ENCODE measurements at regions not wholly inside any gene's neighbourhood (a gene's known extent, or its start where the extent isn't known, plus 50 kb on each side); places are given as distances from the start of the nearest gene placed in this dataset.
"Not testable (repeated sequence)": the region's sequence is repeated elsewhere in the genome, so short reads cannot be mapped to it uniquely, and the experiment has no call there.

DNA sequence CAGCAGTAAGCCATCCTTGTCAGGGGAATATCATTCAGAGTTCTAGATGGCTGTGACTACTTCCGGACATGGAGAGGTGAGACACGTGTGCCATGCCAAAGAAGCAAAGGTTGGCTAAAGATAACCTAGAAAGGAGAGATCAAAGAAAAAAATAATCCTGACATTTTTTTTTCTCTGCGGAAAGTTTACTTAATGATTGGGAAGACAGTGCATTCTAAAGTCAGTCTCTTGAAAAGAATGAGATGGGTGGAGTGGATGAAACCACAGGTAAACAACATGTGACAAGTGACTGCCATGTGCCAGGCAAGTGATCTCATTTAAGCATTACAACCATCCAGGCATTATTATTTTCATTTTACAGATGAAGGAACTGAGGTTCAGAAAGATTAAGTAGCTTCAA lies 436.6 kb downstream of the SOX2 start:
- no peak overlapping the region for H3K4me3 ChIP-seq (ENCODE audit: low read depth, low read length)
- H3K9ac ChIP-seq (ENCODE audit: low read depth, low read length), result no peak overlapping the region
- H3K4me1 ChIP-seq (ENCODE audit: control insufficient read depth, insufficient read depth, low read length), result peaks cover 14% of the 10 kb centered on the region
- no peaks in the 10 kb centered on the region for H3K36me3 ChIP-seq (ENCODE audit: control insufficient read depth, insufficient read depth, low read length)
- no peaks in the 10 kb centered on the region for H3K9me3 ChIP-seq (ENCODE audit: control insufficient read depth, insufficient read depth, low read length)
- no peaks in the 10 kb centered on the region for H3K27me3 ChIP-seq (ENCODE audit: control insufficient read depth, insufficient read depth, low read length)

GRCh38 chr3:182149594-182149993 lies 437.9 kb downstream of the SOX2 start:
- Histone ChIP-seq H3K36me3 (ENCODE audit: control insufficient read depth, insufficient read depth, low read length) (no peaks in the 10 kb centered on the region), H3K9ac (ENCODE audit: low read depth, low read length) (no peak overlapping the region), H3K4me3 (ENCODE audit: low read depth, low read length) (no peak overlapping the region), H3K4me1 (ENCODE audit: control insufficient read depth, insufficient read depth, low read length) (peaks cover 8% of the 10 kb centered on the region), H3K27me3 (ENCODE audit: control insufficient read depth, insufficient read depth, low read length) (no peaks in the 10 kb centered on the region), H3K9me3 (ENCODE audit: control insufficient read depth, insufficient read depth, low read length) (no peaks in the 10 kb centered on the region)

DNA sequence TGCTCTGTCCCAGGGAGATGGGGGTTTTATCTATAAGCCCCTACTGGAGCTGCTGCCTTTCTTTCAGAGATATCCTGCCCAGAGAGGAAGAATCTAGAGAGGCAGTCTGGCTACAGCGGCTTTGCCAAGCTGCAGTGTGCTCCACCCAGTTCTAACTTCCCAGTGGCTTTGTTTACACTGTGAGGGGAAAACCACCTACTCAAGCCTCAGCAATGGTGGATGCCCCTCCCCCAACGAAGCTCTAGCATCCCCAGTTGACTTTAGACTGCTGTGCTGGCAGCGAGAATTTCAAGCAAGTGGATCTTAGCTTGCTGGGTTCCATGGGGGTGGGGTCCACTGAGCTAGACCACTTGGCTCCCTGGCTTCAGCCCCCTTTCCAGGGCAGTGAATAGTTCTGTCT lies 444.6 kb downstream of the SOX2 start:
- not testable (repeated sequence) for H3K9ac ChIP-seq (ENCODE audit: low read depth, low read length); H3K27me3 ChIP-seq (ENCODE audit: control insufficient read depth, insufficient read depth, low read length); H3K4me1 ChIP-seq (ENCODE audit: control insufficient read depth, insufficient read depth, low read length); H3K9me3 ChIP-seq (ENCODE audit: control insufficient read depth, insufficient read depth, low read length); H3K36me3 ChIP-seq (ENCODE audit: control insufficient read depth, insufficient read depth, low read length); H3K4me3 ChIP-seq (ENCODE audit: low read depth, low read length)

DNA sequence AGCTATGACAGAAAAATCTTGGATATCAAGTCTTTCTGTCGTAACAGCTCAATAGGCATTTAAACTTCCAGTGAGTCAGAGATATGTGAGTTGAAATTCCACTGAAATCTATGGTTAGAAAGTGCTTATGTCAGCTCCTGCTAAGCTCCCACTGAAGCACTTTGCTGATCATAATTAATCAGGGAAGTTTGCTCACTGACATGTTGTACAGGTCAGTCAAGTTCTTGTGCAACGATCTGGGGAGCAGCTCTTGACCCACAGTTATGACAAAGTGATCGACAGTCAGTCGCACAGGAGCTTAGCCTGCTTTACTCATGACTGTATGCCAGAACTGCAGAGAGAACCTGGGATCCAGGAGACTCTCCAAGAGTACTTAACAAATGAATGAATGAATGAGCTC lies 453.5 kb downstream of the SOX2 start:
- Histone ChIP-seq H3K36me3 (ENCODE audit: control insufficient read depth, insufficient read depth, low read length) (no peaks in the 10 kb centered on the region), H3K27me3 (ENCODE audit: control insufficient read depth, insufficient read depth, low read length) (no peaks in the 10 kb centered on the region), H3K9ac (ENCODE audit: low read depth, low read length) (no peak overlapping the region), H3K9me3 (ENCODE audit: control insufficient read depth, insufficient read depth, low read length) (no peaks in the 10 kb centered on the region), H3K4me3 (ENCODE audit: low read depth, low read length) (no peak overlapping the region), H3K4me1 (ENCODE audit: control insufficient read depth, insufficient read depth, low read length) (no peaks in the 10 kb centered on the region)

DNA sequence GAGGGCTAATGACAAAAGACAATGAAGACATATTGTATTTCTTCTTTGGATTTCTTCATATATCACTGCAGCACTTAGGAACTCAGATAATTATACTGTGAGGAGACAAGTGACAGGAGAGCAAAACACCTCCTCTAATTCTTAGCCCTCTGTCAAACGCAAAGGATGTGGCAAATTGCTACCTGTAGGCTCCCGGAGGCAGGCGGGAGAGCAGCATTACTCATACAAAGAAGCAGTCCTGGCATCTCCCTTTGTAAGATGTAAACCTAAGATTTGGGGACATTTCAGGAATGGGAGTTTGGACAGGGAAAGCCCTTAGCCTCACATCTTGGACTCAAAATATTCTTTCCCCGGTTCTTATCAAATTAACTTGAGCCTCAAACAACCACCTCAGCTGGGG lies 460.8 kb downstream of the SOX2 start:
- no peak overlapping the region for H3K9ac ChIP-seq (ENCODE audit: low read depth, low read length)
- no peaks in the 10 kb centered on the region for H3K36me3 ChIP-seq (ENCODE audit: control insufficient read depth, insufficient read depth, low read length)
- H3K4me1 ChIP-seq (ENCODE audit: control insufficient read depth, insufficient read depth, low read length), result peaks cover 12% of the 10 kb centered on the region
- H3K27me3 ChIP-seq (ENCODE audit: control insufficient read depth, insufficient read depth, low read length), result no peaks in the 10 kb centered on the region
- no peaks in the 10 kb centered on the region for H3K9me3 ChIP-seq (ENCODE audit: control insufficient read depth, insufficient read depth, low read length)
- no peak overlapping the region for H3K4me3 ChIP-seq (ENCODE audit: low read depth, low read length)

DNA sequence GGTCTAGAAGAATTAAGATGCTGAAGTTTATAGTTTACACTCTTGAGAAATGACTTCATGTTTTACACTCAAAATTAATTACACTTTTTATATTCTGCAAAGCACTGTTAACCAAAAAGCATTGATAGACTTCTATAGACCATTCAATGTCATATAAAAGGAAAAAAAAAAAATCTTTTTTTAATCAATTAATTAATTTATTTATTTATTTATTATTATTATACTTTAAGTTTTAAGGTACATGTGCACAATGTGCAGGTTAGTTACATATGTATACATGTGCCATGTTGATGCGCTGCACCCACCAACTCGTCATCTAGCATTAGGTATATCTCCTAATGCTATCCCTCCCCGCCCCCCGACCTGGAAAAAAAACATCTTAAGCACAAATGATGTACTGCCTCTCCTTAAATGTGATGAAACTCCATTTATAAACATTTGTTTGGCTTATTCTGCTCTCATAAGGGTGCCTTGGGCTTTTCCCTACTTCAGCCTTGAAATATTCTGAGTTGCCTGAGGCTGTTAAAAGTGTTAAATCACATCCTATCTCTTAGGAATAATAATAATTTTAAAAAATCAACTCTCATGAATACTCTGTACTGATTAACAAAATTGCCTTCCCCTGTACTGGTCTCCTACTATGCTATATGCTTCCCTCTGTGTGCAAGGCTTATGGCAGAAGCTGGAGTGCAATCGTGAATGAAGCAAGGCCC lies 466.9 kb downstream of the SOX2 start:
- Histone ChIP-seq H3K4me1 (ENCODE audit: control insufficient read depth, insufficient read depth, low read length) (peaks cover 9% of the 10 kb centered on the region), H3K9me3 (ENCODE audit: control insufficient read depth, insufficient read depth, low read length) (no peaks in the 10 kb centered on the region), H3K27me3 (ENCODE audit: control insufficient read depth, insufficient read depth, low read length) (no peaks in the 10 kb centered on the region), H3K36me3 (ENCODE audit: control insufficient read depth, insufficient read depth, low read length) (no peaks in the 10 kb centered on the region), H3K4me3 (ENCODE audit: low read depth, low read length) (no peak overlapping the region), H3K9ac (ENCODE audit: low read depth, low read length) (no peak overlapping the region)

DNA sequence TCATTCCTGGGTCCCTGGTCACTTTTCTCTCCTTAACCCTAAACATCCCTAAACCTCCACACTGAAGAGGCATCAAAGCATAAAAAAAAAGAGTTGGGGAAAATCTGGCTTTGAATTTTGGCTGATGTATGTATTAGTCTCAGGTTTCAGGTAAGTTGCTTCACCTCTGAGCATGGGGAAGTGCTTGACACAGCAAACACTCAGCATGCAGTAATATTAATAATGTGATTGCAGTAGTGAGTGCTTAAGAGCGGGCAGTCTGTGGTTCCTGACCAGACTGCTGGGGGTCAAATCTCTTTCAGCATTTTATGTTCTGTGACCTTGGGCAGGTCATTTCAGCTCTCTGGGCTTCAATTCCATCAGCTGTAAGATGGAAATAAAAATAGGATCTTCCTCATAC lies 467.9 kb downstream of the SOX2 start:
- Histone ChIP-seq H3K27me3 (ENCODE audit: control insufficient read depth, insufficient read depth, low read length) (no peaks in the 10 kb centered on the region), H3K9ac (ENCODE audit: low read depth, low read length) (no peak overlapping the region), H3K36me3 (ENCODE audit: control insufficient read depth, insufficient read depth, low read length) (no peaks in the 10 kb centered on the region), H3K4me1 (ENCODE audit: control insufficient read depth, insufficient read depth, low read length) (peaks cover 13% of the 10 kb centered on the region), H3K4me3 (ENCODE audit: low read depth, low read length) (no peak overlapping the region), H3K9me3 (ENCODE audit: control insufficient read depth, insufficient read depth, low read length) (no peaks in the 10 kb centered on the region)

GRCh38 chr3:182180654-182181385 lies 469.1 kb downstream of the SOX2 start:
- Histone ChIP-seq H3K27me3 (ENCODE audit: control insufficient read depth, insufficient read depth, low read length) (no peaks in the 10 kb centered on the region), H3K9ac (ENCODE audit: low read depth, low read length) (no peak overlapping the region), H3K4me1 (ENCODE audit: control insufficient read depth, insufficient read depth, low read length) (peaks cover 21% of the 10 kb centered on the region), H3K4me3 (ENCODE audit: low read depth, low read length) (no peak overlapping the region), H3K36me3 (ENCODE audit: control insufficient read depth, insufficient read depth, low read length) (no peaks in the 10 kb centered on the region), H3K9me3 (ENCODE audit: control insufficient read depth, insufficient read depth, low read length) (no peaks in the 10 kb centered on the region)

DNA sequence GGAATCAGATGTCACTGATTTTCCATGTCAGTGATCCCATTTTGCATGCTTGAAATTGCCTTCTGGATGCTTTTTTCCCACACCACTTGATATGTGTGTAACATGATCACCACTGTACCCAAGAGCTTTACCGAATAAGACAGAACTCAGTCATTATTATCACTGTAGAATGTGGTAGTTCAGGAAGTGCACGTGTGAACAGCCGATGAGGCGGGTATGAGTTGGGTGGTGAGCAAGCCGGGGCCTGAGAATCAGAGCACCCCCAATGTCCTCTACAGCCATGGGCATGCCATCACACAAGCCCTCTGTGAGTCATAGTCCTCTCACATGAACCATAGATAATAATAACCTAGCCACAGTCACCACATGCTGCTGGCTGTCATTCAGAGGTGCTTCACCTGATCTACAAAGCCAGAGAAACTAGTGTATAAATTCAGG lies 470.8 kb downstream of the SOX2 start:
- Histone ChIP-seq H3K9me3 (ENCODE audit: control insufficient read depth, insufficient read depth, low read length) (no peaks in the 10 kb centered on the region), H3K9ac (ENCODE audit: low read depth, low read length) (no peak overlapping the region), H3K27me3 (ENCODE audit: control insufficient read depth, insufficient read depth, low read length) (no peaks in the 10 kb centered on the region), H3K4me3 (ENCODE audit: low read depth, low read length) (no peak overlapping the region), H3K36me3 (ENCODE audit: control insufficient read depth, insufficient read depth, low read length) (no peaks in the 10 kb centered on the region), H3K4me1 (ENCODE audit: control insufficient read depth, insufficient read depth, low read length) (peaks cover 21% of the 10 kb centered on the region)

GRCh38 chr3:182183716-182184430 lies 472.1 kb downstream of the SOX2 start:
- Histone ChIP-seq H3K9ac (ENCODE audit: low read depth, low read length) (no peak overlapping the region), H3K4me3 (ENCODE audit: low read depth, low read length) (no peak overlapping the region), H3K36me3 (ENCODE audit: control insufficient read depth, insufficient read depth, low read length) (no peaks in the 10 kb centered on the region), H3K27me3 (ENCODE audit: control insufficient read depth, insufficient read depth, low read length) (no peaks in the 10 kb centered on the region), H3K4me1 (ENCODE audit: control insufficient read depth, insufficient read depth, low read length) (peaks cover 21% of the 10 kb centered on the region), H3K9me3 (ENCODE audit: control insufficient read depth, insufficient read depth, low read length) (no peaks in the 10 kb centered on the region)

- peaks cover 17% of the 10 kb centered on the region for H3K4me1 ChIP-seq (ENCODE audit: control insufficient read depth, insufficient read depth, low read length)
- H3K9me3 ChIP-seq (ENCODE audit: control insufficient read depth, insufficient read depth, low read length), result no peaks in the 10 kb centered on the region
- no peaks in the 10 kb centered on the region for H3K36me3 ChIP-seq (ENCODE audit: control insufficient read depth, insufficient read depth, low read length)
- no peaks in the 10 kb centered on the region for H3K27me3 ChIP-seq (ENCODE audit: control insufficient read depth, insufficient read depth, low read length)
- H3K9ac ChIP-seq (ENCODE audit: low read depth, low read length), result no peak overlapping the region
- no peak overlapping the region for H3K4me3 ChIP-seq (ENCODE audit: low read depth, low read length)
Observed at GRCh38 chr3:182185313-182185712, 473.6 kb downstream of the SOX2 start.

GRCh38 chr3:182190056-182190455 lies 478.3 kb downstream of the SOX2 start:
- no peak overlapping the region for H3K4me3 ChIP-seq (ENCODE audit: low read depth, low read length)
- no peak overlapping the region for H3K9ac ChIP-seq (ENCODE audit: low read depth, low read length)
- H3K36me3 ChIP-seq (ENCODE audit: control insufficient read depth, insufficient read depth, low read length), result no peaks in the 10 kb centered on the region

More at GRCh38 chr3:182190056-182190455, 478.3 kb downstream of the SOX2 start:
- no peaks in the 10 kb centered on the region for H3K9me3 ChIP-seq (ENCODE audit: control insufficient read depth, insufficient read depth, low read length)
- peaks cover 13% of the 10 kb centered on the region for H3K4me1 ChIP-seq (ENCODE audit: control insufficient read depth, insufficient read depth, low read length)
- no peaks in the 10 kb centered on the region for H3K27me3 ChIP-seq (ENCODE audit: control insufficient read depth, insufficient read depth, low read length)
